Kidney (tissue), 13 donors: ENCODE measurements at regions not wholly inside any gene's neighbourhood (a gene's known extent, or its start where the extent isn't known, plus 50 kb on each side); places are given as distances from the start of the nearest gene placed in this dataset.

Experiments used
- DNase-seq, 5 donors: peaks; one replicate each; pipeline ENCODE4 v3.0.0-alpha.2; 2013 to 2020
- FAIRE-seq: peaks from 2 replicates; lab custom pipeline; 2012; peaks lifted over from hg19 to GRCh38; lab: Jason Lieb, UNC
- H3K27ac ChIP-seq, 2 donors: one replicate each; pipeline ENCODE4 v1.7.0; 2013; ENCODE audit warnings: low read depth in 2 of 2, low read length in 2 of 2, inconsistent platforms in 1 of 2
- H3K27me3 ChIP-seq: one replicate; pipeline ENCODE4 v1.7.1; 2013; ENCODE audit warnings: low read length, inconsistent platforms; ENCODE audit not compliant: control insufficient read depth, insufficient read depth
- H3K36me3 ChIP-seq, 3 donors: one replicate each; pipeline versions ENCODE4 v1.7.0 to v1.7.1; 2013; ENCODE audit warnings: low read length in 3 of 3, control low read depth in 1 of 3, inconsistent platforms in 1 of 3; ENCODE audit not compliant: insufficient read depth in 3 of 3, control insufficient read depth in 2 of 3
- H3K4me1 ChIP-seq, 3 donors: one replicate each; pipeline versions ENCODE4 v1.7.0 to v1.7.1; 2013; ENCODE audit warnings: low read length in 3 of 3, inconsistent platforms in 1 of 3, low read depth in 1 of 3; ENCODE audit not compliant: control insufficient read depth in 2 of 3, insufficient read depth in 2 of 3
- H3K4me3 ChIP-seq, 3 donors: one replicate each; pipeline versions ENCODE4 v1.7.0 to v1.8.1; 2013; ENCODE audit warnings: low read length in 3 of 3, control low read depth in 1 of 3, inconsistent platforms in 1 of 3
- H3K9ac ChIP-seq, 3 donors: one replicate each; pipeline versions ENCODE4 v1.7.0 to v1.7.1; 2013; ENCODE audit warnings: low read length in 3 of 3, control low read depth in 1 of 3, inconsistent platforms in 1 of 3
- H3K9me3 ChIP-seq, 3 donors: one replicate each; pipeline versions ENCODE4 v1.7.0 to v1.7.1; 2013; ENCODE audit warnings: low read length in 3 of 3, control low read depth in 1 of 3, inconsistent platforms in 1 of 3; ENCODE audit not compliant: control insufficient read depth in 2 of 3, insufficient read depth in 1 of 3
- intact Hi-C: fragments of 100-400 bp; cut with DNase I; formaldehyde crosslinking; loops from one replicate; pipeline ENCODE4 v1.11.1; 2022
- TF ChIP-seq, protein P1 (sequence below): IDR thresholded peaks from 3 replicates; pipeline ENCODE4 v1.5.1; 2012; ENCODE audit warnings: mild to moderate bottlenecking, moderate library complexity, borderline replicate concordance; ENCODE audit not compliant: insufficient read depth; ENCODE audit errors: extremely low read depth
- donor health status: control.
- donor health status: control.
- donor health status: control.
- donor health status: control.
- donor health status: control.
- donor health status: DM: yes; HTN: yes; CAD: no.
- donor health status: Normal renal cell carcinoma (clear cell type).

DNA sequence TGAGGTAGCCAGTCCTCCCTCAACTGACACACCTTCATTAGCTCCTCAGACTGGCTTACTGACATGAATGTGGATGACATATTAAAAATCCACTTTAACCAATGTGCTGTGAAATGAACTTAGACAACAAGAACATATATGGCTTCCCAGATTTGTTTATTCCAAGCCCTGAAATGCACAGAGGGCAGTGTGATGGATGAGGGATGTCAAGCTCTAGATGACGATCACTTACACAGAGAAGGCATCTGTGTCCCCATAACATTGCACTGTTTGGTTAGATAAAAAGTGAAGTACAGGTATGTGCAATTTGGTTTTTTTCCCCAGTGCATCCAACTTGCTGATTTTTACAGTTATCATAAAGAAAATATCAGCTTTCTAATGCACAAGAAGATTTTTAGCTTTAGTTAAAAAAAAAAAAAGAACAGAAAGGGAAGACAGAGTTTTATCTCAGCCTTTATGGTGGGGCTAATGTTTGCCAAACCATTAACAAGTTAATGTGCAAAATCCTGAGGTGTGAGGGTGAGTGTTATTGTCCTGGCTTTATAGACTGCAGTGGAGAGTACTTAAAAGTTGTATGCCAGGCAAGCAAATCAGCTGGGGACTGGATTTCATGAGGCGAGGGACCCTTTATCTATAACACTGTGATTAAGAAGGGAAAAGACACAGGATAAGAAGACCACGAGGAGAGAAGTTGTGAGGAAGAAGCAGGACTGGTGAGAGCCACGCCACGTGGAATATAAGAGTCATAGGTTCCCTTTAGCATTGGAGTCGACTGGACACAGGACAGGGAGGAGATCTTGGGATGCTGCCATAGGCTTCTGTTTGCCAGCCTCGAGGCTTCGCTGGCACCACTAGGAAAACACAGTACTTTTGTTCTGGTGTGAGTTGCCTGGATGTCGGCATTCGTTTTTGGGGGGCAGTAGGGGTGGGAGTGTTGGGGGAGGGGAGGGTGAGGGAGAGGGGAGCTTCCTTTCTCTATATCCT, 90.0 kb upstream of the BACH2 start:
- no peak overlapping the region for H3K27ac ChIP-seq
- H3K4me3 ChIP-seq: no peak overlapping the region
- H3K36me3 ChIP-seq: no peaks in the 10 kb centered on the region
- no peak overlapping the region for H3K9ac ChIP-seq
- TF ChIP-seq, protein P1, sequence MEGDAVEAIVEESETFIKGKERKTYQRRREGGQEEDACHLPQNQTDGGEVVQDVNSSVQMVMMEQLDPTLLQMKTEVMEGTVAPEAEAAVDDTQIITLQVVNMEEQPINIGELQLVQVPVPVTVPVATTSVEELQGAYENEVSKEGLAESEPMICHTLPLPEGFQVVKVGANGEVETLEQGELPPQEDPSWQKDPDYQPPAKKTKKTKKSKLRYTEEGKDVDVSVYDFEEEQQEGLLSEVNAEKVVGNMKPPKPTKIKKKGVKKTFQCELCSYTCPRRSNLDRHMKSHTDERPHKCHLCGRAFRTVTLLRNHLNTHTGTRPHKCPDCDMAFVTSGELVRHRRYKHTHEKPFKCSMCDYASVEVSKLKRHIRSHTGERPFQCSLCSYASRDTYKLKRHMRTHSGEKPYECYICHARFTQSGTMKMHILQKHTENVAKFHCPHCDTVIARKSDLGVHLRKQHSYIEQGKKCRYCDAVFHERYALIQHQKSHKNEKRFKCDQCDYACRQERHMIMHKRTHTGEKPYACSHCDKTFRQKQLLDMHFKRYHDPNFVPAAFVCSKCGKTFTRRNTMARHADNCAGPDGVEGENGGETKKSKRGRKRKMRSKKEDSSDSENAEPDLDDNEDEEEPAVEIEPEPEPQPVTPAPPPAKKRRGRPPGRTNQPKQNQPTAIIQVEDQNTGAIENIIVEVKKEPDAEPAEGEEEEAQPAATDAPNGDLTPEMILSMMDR: no peak
- intact Hi-C loops: no loop called here
- DNase-seq: no peak
- no peaks in the 10 kb centered on the region for H3K9me3 ChIP-seq
- H3K27me3 ChIP-seq: no peaks in the 10 kb centered on the region
- no peak for FAIRE-seq
- H3K4me1 ChIP-seq: no peaks in the 10 kb centered on the region

DNA sequence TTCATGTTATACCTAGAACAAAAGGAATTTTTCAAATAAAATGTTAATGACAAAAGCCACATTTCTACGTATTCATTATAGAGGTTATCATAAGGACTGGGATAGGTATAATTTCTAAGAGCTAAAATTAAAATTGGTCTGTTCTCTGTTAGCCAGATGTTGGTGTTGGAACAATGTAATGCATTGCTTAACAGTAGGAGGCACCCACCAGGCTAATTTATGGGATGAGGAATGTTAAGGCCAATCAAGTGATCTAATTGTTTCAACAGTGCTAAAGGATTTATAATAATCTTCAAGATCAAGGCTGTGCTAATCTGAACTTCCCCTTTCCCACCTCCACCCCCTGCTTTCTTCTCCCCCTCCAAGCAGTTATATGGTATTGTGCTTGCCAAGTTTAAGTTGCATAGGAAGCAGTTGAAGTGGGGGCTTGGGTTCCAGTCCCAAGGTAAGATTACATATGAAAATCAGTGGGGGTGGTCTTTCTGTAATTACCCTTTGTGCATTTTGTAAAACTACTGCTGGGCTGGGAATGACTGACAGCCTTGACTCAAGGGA, 89.2 kb upstream of the BACH2 start:
- H3K36me3 ChIP-seq: no peaks in the 10 kb centered on the region
- FAIRE-seq (no peak), DNase-seq (no peak)
- no peak overlapping the region for H3K4me3 ChIP-seq
- H3K27ac ChIP-seq: no peak overlapping the region
- H3K4me1 ChIP-seq: no peaks in the 10 kb centered on the region
- no peaks in the 10 kb centered on the region for H3K27me3 ChIP-seq
- intact Hi-C loops: no loop called here
- TF ChIP-seq, protein P1: no peak
- no peaks in the 10 kb centered on the region for H3K9me3 ChIP-seq
- H3K9ac ChIP-seq: no peak overlapping the region

DNA sequence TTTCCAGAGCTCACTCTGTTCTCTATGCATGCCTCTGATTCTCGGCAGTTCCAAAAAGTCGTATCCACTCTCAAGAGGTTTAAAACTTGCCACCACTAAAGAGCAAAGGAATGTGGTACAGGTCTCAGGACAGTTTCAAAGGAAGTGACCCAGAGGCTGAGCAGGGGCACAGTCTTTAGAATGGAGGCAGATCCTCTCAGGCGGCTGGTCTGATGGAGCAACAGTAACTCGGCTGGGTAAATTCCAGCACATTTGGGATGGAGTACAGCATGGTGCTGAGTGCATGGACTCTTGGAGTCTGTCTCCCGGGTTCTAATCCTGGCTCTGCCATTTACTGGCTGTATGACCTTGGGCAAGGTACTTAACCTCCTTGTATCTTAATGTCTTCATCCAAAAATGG, 88.1 kb upstream of the BACH2 start:
- H3K27ac ChIP-seq: no peak overlapping the region

More for the DNA sequence above, 88.1 kb upstream of the BACH2 start:
- TF ChIP-seq, protein P1: no peak
- H3K9ac ChIP-seq: no peak overlapping the region
- intact Hi-C loops: no loop called here
- no peak for FAIRE-seq
- no peaks in the 10 kb centered on the region for H3K9me3 ChIP-seq
- no peak overlapping the region for H3K4me3 ChIP-seq
- H3K27me3 ChIP-seq: no peaks in the 10 kb centered on the region
- no peaks in the 10 kb centered on the region for H3K36me3 ChIP-seq
- H3K4me1 ChIP-seq: no peaks in the 10 kb centered on the region
- DNase-seq: no peak
